IgD-negative memory B cell (primary cell): ENCODE measurements at regions not wholly inside any gene's neighbourhood (a gene's known extent, or its start where the extent isn't known, plus 50 kb on each side); places are given as distances from the start of the nearest gene placed in this dataset.

Source experiments
- H3K27ac Mint-ChIP-seq, 3 donors: one replicate each; pipeline ENCODE4 v1.8.0; 2020 to 2022; ENCODE audit warnings: mild to moderate bottlenecking in 3 of 3, mixed read lengths in 3 of 3, moderate library complexity in 1 of 3
- H3K27me3 Mint-ChIP-seq: one replicate; pipeline ENCODE4 v1.8.0; 2021; ENCODE audit warnings: mixed read lengths
- H3K36me3 Mint-ChIP-seq: one replicate; pipeline ENCODE4 v1.8.0; 2020; ENCODE audit warnings: mild to moderate bottlenecking, mixed read lengths
- H3K4me1 Mint-ChIP-seq, 3 donors: one replicate each; pipeline ENCODE4 v1.8.0; 2020 to 2022; ENCODE audit warnings: mixed read lengths in 3 of 3, mild to moderate bottlenecking in 1 of 3
- H3K4me3 Mint-ChIP-seq, 4 donors: one replicate each; pipeline ENCODE4 v1.8.0; 2020 to 2022; ENCODE audit warnings: mild to moderate bottlenecking in 4 of 4, mixed read lengths in 4 of 4, moderate library complexity in 3 of 4
- H3K9me3 Mint-ChIP-seq, 3 donors: one replicate each; pipeline ENCODE4 v1.8.0; 2020 to 2021; ENCODE audit warnings: mixed read lengths in 3 of 3, mild to moderate bottlenecking in 1 of 3

GRCh38 chr11:127649958-127650357 lies 649.4 kb upstream of the KIRREL3 start:
- H3K4me3 Mint-ChIP-seq, result no peak overlapping the region
- no peaks in the 10 kb centered on the region for H3K36me3 Mint-ChIP-seq
- no peaks in the 10 kb centered on the region for H3K4me1 Mint-ChIP-seq
- no peaks in the 10 kb centered on the region for H3K27me3 Mint-ChIP-seq
- H3K27ac Mint-ChIP-seq, result no peak overlapping the region
- peaks cover 0 to 2% (median 0%) of the 10 kb centered on the region in 3 donors for H3K9me3 Mint-ChIP-seq

GRCh38 chr11:127649071-127649470 lies 648.5 kb upstream of the KIRREL3 start:
- peaks cover 0 to 2% (median 0%) of the 10 kb centered on the region in 3 donors for H3K9me3 Mint-ChIP-seq
- no peaks in the 10 kb centered on the region for H3K36me3 Mint-ChIP-seq

DNA sequence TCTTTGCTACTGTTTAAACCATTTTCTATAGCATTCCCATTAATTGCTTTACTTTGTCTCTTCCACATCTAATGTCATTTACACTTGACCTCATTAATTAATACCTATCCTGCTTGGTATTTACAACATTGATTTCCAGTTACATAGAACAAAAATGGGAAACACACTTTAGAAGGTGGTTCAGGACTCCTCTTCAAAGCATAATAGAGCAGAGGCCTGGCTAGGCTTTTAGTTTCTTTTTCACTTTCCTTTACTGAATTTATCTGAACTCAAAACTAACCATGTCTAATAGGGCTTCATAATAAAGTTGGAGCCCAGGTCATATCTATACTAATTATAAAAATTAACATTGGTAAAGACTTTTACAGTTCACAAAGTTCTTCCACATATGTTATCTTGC lies 648.0 kb upstream of the KIRREL3 start:
- H3K4me1 Mint-ChIP-seq, result no peaks in the 10 kb centered on the region
- H3K4me3 Mint-ChIP-seq, result no peak overlapping the region
- no peak overlapping the region for H3K27ac Mint-ChIP-seq
- no peaks in the 10 kb centered on the region for H3K27me3 Mint-ChIP-seq
- no peaks in the 10 kb centered on the region for H3K36me3 Mint-ChIP-seq
- peaks cover 0 to 2% (median 0%) of the 10 kb centered on the region in 3 donors for H3K9me3 Mint-ChIP-seq

More at GRCh38 chr11:127649071-127649470, 648.5 kb upstream of the KIRREL3 start:
- Mint-ChIP-seq H3K27ac (no peak overlapping the region), H3K4me3 (no peak overlapping the region), H3K27me3 (no peaks in the 10 kb centered on the region), H3K4me1 (no peaks in the 10 kb centered on the region)

DNA sequence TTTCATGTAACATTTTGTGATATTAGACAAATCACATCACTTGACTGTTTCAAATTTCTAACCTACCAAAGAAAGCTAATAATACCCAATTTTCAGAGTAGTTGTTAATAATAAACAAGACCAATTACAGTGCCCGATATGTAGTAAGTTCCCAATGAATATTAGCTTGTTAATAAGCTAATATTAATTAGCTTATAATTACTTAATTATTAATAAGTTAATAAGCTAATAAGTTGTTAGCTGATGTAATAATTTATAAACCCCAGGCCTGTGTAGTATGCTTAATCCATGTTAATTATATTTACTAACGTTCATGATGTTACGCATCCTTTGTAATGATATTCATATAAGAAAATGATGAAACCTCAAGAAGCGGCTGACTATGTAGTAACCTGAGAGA lies 643.8 kb upstream of the KIRREL3 start:
- Mint-ChIP-seq H3K4me1 (no peaks in the 10 kb centered on the region), H3K27me3 (no peaks in the 10 kb centered on the region), H3K9me3 (peaks cover 0 to 2% (median 0%) of the 10 kb centered on the region in 3 donors), H3K4me3 (no peak overlapping the region), H3K27ac (no peak overlapping the region), H3K36me3 (no peaks in the 10 kb centered on the region)

DNA sequence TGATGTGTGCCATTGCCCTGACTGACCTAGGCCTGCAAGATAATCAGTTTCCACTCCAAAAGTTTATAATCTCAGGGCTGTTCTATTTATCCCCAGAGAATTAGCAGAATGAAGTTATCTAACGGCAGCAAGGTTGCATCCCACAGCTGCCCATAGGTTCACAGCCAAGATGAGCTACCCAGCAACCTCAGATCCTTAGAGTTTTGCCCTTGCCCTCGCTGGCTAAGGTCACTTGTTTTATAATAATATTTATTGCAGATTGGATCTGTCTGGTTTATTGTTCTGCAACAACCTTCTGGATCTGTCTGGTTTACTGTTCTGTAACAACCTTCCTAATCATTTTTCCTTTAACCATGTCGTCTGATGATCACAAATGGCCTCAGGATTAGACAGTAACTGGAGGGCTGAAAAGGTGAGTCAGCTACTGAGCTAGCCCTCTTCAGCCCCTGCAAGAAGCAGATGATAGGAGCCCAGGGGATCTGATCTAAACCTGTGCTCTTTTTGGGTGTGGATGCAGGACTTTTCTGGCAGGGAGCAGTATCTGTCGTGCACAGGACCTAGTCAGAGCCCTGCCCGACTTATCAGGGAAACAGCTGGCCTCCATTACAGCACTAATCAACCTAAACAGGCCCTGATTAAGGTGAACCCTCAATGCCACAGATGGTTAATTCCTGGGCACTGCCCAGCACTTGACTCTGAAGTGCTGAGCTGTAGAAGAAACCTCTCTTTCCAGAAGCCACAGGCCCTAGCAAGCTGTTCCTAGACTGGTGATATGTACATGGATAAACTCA lies 642.9 kb upstream of the KIRREL3 start:
- Mint-ChIP-seq H3K27ac (no peak overlapping the region), H3K4me3 (no peak overlapping the region), H3K27me3 (no peaks in the 10 kb centered on the region), H3K9me3 (peaks cover 0 to 2% (median 0%) of the 10 kb centered on the region in 3 donors), H3K4me1 (no peaks in the 10 kb centered on the region), H3K36me3 (no peaks in the 10 kb centered on the region)

GRCh38 chr11:127640561-127641451 lies 640.2 kb upstream of the KIRREL3 start:
- no peaks in the 10 kb centered on the region for H3K27me3 Mint-ChIP-seq
- H3K27ac Mint-ChIP-seq, result no peak overlapping the region
- peaks cover 0 to 2% (median 0%) of the 10 kb centered on the region in 3 donors for H3K9me3 Mint-ChIP-seq
- no peaks in the 10 kb centered on the region for H3K4me1 Mint-ChIP-seq
- no peaks in the 10 kb centered on the region for H3K36me3 Mint-ChIP-seq
- H3K4me3 Mint-ChIP-seq, result no peak overlapping the region

DNA sequence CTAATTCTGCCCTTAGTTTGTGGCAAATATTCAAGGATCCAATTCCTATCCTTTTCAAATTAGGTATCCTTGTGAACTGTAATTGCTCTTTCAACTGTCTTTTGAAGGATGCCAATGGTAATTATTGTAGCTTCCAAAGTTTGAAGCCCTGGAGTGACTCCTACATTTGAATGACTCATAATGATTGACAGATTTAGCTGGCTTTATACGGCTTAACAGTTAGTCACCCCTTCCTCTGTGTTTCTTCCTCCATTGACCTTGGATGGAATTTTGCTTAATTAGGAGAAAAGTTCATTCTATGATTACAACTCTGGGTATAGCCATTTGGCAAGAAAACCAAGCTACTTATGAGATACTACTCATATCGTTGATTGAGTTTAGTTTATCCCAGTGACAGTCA lies 639.3 kb upstream of the KIRREL3 start:
- H3K36me3 Mint-ChIP-seq, result no peaks in the 10 kb centered on the region
- peaks cover 0 to 2% (median 0%) of the 10 kb centered on the region in 3 donors for H3K9me3 Mint-ChIP-seq
- no peak overlapping the region for H3K27ac Mint-ChIP-seq
- no peaks in the 10 kb centered on the region for H3K4me1 Mint-ChIP-seq
- no peaks in the 10 kb centered on the region for H3K27me3 Mint-ChIP-seq
- no peak overlapping the region for H3K4me3 Mint-ChIP-seq

DNA sequence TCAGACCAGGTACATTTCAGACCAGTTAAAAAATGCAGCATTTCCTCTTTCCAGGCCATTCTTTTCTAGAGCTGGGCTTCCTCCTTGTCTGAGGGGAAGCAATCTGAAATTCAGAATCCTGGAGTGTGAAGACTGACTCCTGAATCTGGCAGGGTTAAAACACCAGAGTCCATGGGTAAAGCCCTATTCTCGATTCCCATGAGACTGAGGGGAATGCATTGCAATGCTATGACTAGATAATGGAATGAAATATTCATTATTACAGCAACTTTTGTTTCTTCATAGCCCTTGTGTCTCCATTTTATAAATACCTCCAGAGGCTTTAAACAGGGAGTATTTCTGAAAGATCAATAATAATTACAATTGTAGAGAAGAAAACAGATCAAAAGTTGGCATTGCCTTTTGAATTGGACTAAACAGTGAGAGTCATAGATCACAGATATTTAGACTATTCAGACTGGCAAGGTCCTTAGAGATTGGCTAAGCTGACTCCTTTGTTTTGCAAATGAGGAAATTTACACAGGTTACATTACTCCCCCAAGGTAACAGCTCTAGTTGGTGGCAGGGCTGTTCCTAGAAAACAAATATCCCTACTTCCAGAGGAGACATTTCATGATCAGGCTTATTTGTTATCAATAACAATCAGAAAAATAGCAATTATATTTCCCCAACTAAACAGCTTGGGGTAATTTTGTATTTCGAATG lies 632.6 kb upstream of the KIRREL3 start:
- no peaks in the 10 kb centered on the region for H3K27me3 Mint-ChIP-seq
- H3K9me3 Mint-ChIP-seq, result peaks cover 0 to 2% (median 1%) of the 10 kb centered on the region in 3 donors
- no peaks in the 10 kb centered on the region for H3K4me1 Mint-ChIP-seq
- no peak overlapping the region for H3K27ac Mint-ChIP-seq
- no peaks in the 10 kb centered on the region for H3K36me3 Mint-ChIP-seq
- H3K4me3 Mint-ChIP-seq, result no peak overlapping the region

DNA sequence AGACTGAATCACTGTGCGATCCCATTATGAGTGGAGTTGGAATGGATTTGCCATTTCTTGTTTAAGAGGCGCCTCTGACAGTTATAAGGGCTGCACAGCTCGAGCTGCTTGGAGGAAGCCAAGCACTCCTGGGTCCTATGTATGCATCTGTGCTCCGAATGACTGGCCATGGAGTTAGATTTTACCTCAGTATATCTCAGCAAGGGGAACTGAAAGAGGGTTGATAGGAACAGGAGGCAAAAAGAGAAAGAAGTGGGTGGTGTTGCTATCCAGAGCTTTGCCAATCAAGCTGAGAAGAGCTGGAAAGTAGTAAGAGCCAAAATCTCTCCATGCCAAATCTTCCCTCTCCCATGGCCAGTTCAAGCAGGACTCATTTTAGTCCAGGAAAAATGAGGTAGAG lies 632.0 kb upstream of the KIRREL3 start:
- Mint-ChIP-seq H3K27me3 (no peaks in the 10 kb centered on the region), H3K9me3 (peaks cover 0 to 2% (median 1%) of the 10 kb centered on the region in 3 donors), H3K4me3 (no peak overlapping the region), H3K27ac (peak overlapping the region in 1 of 3 donors; percentile 48), H3K4me1 (no peaks in the 10 kb centered on the region), H3K36me3 (no peaks in the 10 kb centered on the region)

- Mint-ChIP-seq H3K27ac (no peak overlapping the region), H3K27me3 (no peaks in the 10 kb centered on the region), H3K36me3 (no peaks in the 10 kb centered on the region), H3K4me3 (no peak overlapping the region), H3K9me3 (peaks cover 0 to 2% (median 1%) of the 10 kb centered on the region in 3 donors), H3K4me1 (no peaks in the 10 kb centered on the region)
Measured at GRCh38 chr11:127631974-127632373, 631.4 kb upstream of the KIRREL3 start.

- Mint-ChIP-seq H3K4me1 (no peaks in the 10 kb centered on the region), H3K27ac (no peak overlapping the region), H3K4me3 (no peak overlapping the region), H3K9me3 (peaks cover 0 to 2% (median 1%) of the 10 kb centered on the region in 3 donors), H3K36me3 (no peaks in the 10 kb centered on the region), H3K27me3 (no peaks in the 10 kb centered on the region)
Measured at GRCh38 chr11:127629200-127629599, 628.6 kb upstream of the KIRREL3 start.

GRCh38 chr11:127628458-127628785 lies 627.9 kb upstream of the KIRREL3 start:
- Mint-ChIP-seq H3K27me3 (no peaks in the 10 kb centered on the region), H3K4me3 (no peak overlapping the region), H3K4me1 (no peaks in the 10 kb centered on the region)

GRCh38 chr11:127627629-127628457 lies 627.3 kb upstream of the KIRREL3 start:
- Mint-ChIP-seq H3K4me3 (no peak overlapping the region), H3K4me1 (no peaks in the 10 kb centered on the region), H3K27me3 (no peaks in the 10 kb centered on the region), H3K36me3 (no peaks in the 10 kb centered on the region), H3K27ac (no peak overlapping the region), H3K9me3 (peaks cover 0 to 2% (median 1%) of the 10 kb centered on the region in 3 donors)

More at GRCh38 chr11:127628458-127628785, 627.9 kb upstream of the KIRREL3 start:
- Mint-ChIP-seq H3K27ac (no peak overlapping the region), H3K9me3 (peaks cover 0 to 2% (median 1%) of the 10 kb centered on the region in 3 donors), H3K36me3 (no peaks in the 10 kb centered on the region)

DNA sequence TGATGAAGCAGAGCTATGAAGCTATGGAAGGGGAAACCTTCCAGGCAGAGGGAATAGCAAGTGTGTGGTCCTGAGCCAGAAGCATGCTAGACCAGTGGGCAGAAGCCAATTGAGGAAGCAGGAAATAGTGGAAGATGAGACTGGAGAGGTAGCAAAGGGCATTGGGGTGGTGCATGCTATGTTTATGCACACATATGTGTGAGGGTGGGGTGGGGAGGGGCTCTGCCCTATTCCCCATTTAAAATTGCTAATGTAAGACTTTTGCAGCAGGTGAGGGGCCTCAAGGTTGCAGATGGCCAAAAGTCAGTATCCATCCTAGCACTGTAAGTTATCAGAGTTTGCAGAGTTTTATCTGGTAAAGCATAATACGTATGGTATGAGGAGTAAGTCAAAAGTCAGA lies 626.6 kb upstream of the KIRREL3 start:
- Mint-ChIP-seq H3K4me3 (no peak overlapping the region), H3K9me3 (peaks cover 0 to 2% (median 1%) of the 10 kb centered on the region in 3 donors), H3K27ac (no peak overlapping the region), H3K36me3 (no peaks in the 10 kb centered on the region), H3K4me1 (no peaks in the 10 kb centered on the region), H3K27me3 (no peaks in the 10 kb centered on the region)
